ENCODE measurements at regions not wholly inside any gene's neighbourhood (a gene's known extent, or its start where the extent isn't known, plus 50 kb on each side); places are given as distances from the start of the nearest gene placed in this dataset.

DNA sequence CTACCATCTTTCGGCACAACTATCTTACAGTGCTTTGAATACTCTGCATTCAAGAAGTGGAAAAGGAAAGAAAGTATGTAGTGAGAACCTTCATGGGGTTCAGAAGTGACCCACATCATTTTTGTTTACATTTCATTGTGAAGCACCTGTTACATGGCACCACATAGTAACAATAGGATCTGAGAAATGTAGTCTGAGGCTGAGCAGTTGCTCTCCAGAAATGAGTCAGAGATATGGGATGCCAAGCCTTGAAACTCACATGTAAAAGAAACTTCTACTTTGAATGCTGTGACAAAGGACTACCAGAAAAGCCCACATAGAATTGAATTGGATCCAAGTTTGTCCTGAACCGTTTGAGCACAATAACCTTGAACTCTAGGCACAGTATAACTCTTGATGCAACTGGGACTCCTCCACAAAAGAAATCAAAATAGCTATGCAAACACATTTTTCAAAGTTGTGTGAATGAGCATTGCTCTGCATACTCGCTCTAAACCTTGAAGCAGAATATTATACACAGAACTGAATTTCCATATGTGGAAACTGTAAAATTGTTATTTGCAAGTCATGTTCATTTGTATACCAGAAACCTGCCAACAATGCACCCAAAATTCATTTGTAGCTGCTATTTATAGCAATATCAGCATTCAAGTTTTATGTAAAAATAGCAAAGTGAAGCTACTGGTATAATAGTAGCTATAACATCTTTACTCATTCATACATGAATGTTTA lies 400.9 kb upstream of the POU3F2 start:
- no peak for DNase-seq (ENCODE audit: low read depth)
- no peak overlapping the region for H3K4me3 ChIP-seq (ENCODE audit: low read depth, low read length)
- TF ChIP-seq, protein P1, sequence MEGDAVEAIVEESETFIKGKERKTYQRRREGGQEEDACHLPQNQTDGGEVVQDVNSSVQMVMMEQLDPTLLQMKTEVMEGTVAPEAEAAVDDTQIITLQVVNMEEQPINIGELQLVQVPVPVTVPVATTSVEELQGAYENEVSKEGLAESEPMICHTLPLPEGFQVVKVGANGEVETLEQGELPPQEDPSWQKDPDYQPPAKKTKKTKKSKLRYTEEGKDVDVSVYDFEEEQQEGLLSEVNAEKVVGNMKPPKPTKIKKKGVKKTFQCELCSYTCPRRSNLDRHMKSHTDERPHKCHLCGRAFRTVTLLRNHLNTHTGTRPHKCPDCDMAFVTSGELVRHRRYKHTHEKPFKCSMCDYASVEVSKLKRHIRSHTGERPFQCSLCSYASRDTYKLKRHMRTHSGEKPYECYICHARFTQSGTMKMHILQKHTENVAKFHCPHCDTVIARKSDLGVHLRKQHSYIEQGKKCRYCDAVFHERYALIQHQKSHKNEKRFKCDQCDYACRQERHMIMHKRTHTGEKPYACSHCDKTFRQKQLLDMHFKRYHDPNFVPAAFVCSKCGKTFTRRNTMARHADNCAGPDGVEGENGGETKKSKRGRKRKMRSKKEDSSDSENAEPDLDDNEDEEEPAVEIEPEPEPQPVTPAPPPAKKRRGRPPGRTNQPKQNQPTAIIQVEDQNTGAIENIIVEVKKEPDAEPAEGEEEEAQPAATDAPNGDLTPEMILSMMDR (IDR thresholded peaks at IDR 0.05; ENCODE audit: low read depth, low read length, missing control alignments), result no peak

DNA sequence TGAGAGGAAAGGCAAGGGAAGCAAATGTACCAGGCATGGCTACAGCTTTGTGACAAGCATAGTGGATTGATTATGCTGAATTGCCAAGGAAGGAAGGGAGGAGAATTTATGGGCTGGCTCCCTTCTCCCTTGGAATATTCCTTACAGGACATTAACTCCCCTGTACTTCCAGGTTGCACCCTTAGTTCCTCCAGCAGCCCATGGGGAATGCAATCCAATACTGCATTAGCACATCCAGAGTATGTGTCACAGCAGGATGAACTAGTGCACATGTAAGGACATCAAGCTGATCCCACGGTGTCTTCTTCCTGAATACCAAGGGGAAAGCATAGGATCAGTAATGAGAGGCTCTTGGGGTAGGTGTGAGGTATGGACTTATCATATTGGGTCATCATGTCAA lies 390.7 kb upstream of the POU3F2 start:
- H3K4me3 ChIP-seq (ENCODE audit: low read depth, low read length), result no peak overlapping the region
- DNase-seq (ENCODE audit: low read depth), result no peak
- TF ChIP-seq, protein P1 (IDR thresholded peaks at IDR 0.05; ENCODE audit: low read depth, low read length, missing control alignments), result no peak

DNA sequence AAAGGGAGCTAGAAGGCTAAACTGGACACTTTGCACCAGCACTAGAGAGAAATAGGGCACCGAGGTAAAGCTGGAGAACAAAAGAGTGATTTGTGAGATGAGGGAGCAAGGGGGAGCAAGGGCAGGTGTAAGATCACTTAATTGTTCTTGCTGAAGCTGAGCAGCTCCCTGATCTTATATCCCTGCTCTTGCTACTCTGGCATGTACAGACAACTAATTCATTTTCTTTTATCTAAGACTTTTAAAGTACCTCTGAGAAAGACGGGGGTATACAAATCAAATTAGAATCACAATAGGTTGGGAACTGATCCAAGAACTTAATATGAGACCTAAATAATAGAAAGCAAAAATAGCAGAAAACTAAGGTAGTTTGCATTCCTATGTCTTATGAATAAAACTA lies 381.7 kb upstream of the POU3F2 start:
- H3K4me3 ChIP-seq (ENCODE audit: low read depth, low read length), result no peak overlapping the region
- TF ChIP-seq, protein P1 (IDR thresholded peaks at IDR 0.05; ENCODE audit: low read depth, low read length, missing control alignments), result no peak
- no peak for DNase-seq (ENCODE audit: low read depth)

DNA sequence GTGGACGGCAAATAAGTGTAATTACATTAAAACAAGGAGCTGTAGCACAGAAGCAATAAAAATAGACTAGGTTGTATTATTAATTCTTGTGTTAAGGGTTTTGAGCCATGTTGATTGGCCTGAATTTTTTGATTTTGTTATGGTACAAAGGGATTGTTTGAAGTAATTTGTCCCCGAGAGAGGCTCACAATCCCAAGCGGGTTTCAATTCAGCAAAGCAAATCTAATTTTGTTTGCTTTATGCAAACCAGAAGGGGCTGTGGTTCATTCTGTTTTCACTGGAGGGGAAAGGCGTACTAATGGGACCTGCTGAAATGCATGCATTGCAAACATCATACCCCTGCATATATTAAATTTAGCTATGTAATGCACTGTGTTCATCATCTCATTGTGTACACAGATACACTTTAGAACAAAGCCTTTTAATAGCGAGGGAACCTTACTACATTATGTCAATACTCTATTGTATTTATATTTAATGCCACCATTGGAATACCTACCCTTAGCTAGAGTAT lies 379.5 kb upstream of the POU3F2 start:
- TF ChIP-seq, protein P1 (IDR thresholded peaks at IDR 0.05; ENCODE audit: low read depth, low read length, missing control alignments), result no peak
- H3K4me3 ChIP-seq (ENCODE audit: low read depth, low read length), result no peak overlapping the region
- DNase-seq (ENCODE audit: low read depth), result no peak

DNA sequence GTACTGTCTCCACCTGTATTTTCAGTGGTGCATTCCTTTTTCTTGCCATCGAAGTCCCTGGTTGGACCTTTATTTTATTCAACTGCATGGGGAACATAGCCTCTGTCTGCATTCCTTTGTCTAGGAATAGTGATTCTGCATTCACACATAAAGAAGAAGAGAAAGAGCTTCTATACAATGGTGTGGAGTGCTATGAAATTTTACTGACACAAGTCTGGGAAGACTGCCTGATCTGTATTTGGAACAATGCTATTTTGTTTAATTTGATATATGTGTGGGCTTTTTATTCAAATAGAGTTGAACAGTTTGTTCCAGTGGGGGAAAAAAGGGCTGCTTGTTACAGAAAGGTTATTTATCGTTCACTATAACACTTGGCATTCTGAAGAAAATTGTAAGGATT lies 375.7 kb upstream of the POU3F2 start:
- H3K4me3 ChIP-seq (ENCODE audit: low read depth, low read length), result no peak overlapping the region
- no peak for DNase-seq (ENCODE audit: low read depth)
- TF ChIP-seq, protein P1 (IDR thresholded peaks at IDR 0.05; ENCODE audit: low read depth, low read length, missing control alignments), result no peak

DNA sequence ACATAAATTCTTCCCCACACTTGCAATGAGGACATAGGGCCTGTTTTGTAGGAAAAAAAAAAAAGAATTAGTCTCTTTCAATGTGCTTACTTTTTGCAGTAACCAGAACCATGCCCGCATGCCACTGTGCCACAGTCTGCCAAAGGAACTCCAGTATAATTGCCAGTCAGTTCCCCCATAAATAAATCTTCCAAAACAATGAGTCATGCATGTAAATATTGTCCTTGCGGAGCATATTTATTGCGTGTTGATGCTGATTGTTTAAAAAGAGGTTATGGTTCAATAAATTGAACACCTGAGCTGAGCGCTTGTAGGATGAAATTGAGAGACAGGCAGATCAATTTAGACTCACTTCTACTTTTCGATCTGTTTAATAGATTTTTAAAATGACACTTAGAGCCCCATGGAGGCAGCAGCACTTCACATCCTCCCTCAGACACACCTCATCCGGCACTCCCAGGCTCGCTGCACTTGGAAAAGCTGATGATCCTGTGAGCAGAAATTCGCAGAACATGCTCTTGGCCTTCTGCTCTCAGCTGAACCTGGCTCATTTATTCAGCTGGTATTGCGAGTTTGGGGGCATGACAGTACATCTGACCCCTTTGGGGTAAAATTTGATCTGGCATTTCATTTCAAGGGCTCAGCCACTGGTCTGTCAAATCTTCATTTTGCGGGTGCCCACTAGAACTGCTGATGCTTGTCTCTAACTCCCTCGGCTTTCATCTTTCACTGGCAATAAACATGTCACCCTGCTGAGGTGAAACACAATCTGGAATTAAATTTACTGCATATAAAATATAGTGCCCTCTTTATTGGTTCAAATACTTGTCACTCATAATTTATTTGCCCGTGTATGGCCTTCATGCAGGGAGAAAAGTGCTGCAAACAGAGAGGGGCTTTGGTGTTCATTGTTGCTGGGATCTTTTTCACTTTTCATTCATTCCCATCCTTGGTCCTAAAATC lies 371.1 kb upstream of the POU3F2 start:
- H3K4me3 ChIP-seq (ENCODE audit: low read depth, low read length), result no peak overlapping the region
- no peak for DNase-seq (ENCODE audit: low read depth)
- TF ChIP-seq, protein P1 (IDR thresholded peaks at IDR 0.05; ENCODE audit: low read depth, low read length, missing control alignments), result no peak
